ENCODE measurements at regions not wholly inside any gene's neighbourhood (a gene's known extent, or its start where the extent isn't known, plus 50 kb on each side); places are given as distances from the start of the nearest gene placed in this dataset.
"Not testable (repeated sequence)": the region's sequence is repeated elsewhere in the genome, so short reads cannot be mapped to it uniquely, and the experiment has no call there.

DNA sequence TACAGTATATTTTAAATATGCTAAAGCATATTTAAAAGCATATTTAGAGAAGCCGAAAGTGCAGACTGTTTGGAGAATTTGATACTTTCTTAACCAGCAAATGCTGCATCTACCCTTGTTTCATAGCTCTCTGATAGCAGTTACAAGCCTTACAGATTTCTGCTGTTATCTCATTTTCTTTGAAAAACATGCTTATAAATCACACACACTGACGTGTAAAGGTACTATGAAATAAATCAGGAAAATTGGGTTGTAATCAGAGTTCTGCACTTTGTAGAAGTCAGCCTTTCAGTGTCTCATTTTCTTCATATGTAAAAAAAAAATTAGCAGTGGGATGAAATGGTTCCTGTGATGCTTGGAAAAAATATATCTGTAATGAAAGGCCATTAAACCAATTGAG is 1432.4 kb upstream of the ATXN8OS start:
- peak; percentile 57 for DNase-seq (ENCODE audit: low spot score)

DNA sequence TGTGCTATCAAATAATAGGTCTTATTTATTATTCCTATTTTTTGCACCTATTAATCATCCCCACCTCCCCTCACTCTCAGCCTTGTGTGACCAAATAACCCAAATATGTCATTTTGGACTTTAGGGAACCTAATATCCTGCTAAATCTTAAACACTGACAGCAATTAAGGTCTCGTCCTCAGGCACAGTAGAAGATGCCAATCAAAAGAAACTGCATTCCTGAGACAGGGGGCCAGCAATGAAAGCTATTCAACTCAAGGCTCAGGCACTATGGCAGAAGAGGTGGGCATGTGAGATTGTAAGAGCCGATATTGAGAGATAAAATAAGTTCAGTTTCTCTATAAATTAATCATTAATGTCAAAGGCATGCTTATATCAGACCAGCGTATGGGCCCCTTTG is 1437.7 kb upstream of the PCDH9 start:
- DNase-seq (ENCODE audit: low spot score): no peak

GRCh38 chr13:68666774-68667397 is 1436.8 kb upstream of the PCDH9 start:
- DNase-seq (ENCODE audit: low spot score): no peak

GRCh38 chr13:68645814-68646213 is 1415.7 kb upstream of the PCDH9 start:
- no peak for DNase-seq (ENCODE audit: low spot score)

DNA sequence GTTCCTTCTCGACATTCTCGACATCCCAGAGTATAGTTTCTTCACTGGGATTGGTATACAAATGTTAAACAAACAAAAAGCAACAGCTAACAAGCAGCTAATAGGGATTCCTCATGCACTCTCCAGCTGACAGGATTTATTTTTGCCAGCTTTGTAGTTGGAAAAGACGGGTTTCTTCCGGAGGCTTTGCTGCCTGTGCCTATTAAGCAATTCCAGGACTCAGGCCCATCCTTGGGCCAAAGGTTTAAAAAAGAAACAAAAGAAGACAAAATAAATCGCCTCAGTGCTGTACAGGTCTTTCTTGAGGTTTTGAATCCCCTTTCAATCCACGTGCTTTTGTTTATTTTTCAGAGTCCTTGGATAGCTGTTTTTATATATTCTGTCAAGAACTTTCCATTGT is 1414.5 kb upstream of the PCDH9 start:
- no peak for DNase-seq (ENCODE audit: low spot score)

- no peak for DNase-seq (ENCODE audit: low spot score)
These were observed 1406.6 kb upstream of the PCDH9 start for GRCh38 chr13:68636784-68637183.

- DNase-seq (ENCODE audit: low spot score): peak; percentile 23
These were observed 1398.9 kb upstream of the PCDH9 start for GRCh38 chr13:68628994-68629393.

DNA sequence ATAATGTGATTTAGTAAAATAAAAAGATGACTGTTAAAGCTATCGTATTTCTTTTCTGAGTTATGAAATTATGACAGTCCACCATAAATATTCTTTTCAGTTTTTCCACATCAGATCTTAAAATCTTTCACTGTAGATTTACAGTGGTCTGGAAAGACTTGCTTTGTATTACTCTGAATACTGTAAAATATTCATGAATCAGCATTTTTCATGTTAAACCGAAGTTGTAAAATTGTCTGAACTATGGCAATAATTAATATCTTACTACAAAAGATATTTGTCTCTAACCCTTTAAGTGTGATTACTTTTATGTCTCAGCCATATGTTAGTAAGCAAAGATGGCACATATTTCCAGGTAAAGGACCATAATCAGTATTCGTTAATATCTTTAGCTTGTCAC is 1397.2 kb upstream of the PCDH9 start:
- DNase-seq (ENCODE audit: low spot score): no peak

DNA sequence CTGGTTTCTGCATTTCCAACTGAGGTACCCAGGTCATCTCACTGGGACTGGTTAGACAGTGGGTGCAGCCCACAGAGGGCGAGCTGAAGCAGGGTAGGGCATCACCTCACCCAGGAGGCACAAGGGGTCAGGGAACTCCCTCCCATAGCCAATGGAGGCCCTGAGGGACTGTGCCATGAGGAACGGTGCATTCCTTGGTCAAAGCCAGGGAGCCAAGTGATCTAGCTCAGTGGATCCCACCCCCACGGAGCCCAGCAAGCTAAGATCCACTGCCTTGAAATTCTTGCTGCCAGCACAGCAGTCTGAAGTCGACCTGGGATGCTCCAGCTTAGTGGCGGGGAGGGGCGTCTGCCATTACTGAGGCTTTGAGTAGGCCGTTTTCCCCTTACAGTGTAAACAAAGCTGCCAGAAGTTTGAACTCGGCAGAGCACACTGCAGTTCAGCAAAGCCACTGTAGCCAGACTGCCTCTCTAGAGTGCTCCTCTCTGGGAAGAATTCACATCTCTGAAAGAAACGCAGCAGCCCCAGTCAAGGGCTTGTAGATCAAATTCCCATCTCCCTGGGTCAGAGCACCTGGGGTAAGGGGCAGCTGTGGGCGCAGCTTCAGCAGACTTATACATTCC is 1386.6 kb upstream of the PCDH9 start:
- DNase-seq (ENCODE audit: low spot score): no peak

- peak; percentile 61 for DNase-seq (ENCODE audit: low spot score)
These were observed 1379.5 kb upstream of the PCDH9 start for GRCh38 chr13:68609661-68610060.

DNA sequence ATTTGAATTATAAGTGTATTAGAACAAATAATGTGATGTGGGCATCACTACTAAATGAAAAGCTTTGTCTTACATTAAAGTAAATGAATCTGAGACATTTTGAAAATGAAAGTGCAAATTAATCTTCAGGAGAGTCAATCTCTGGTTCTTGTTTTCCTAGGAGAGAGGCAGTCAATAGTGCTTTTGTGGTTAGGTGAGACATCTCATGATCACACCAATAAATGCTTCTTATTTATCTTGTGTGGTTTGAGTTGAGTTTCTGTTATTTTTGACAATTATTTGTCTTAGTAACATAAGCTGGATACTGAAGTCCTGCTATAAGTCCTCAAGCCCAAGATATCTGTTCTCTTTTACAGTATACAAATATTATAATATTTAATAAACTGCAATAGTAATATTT is 1378.0 kb upstream of the PCDH9 start:
- no peak for DNase-seq (ENCODE audit: low spot score)

- DNase-seq (ENCODE audit: low spot score): no peak
These were observed 1367.5 kb upstream of the PCDH9 start for GRCh38 chr13:68597641-68598040.

DNA sequence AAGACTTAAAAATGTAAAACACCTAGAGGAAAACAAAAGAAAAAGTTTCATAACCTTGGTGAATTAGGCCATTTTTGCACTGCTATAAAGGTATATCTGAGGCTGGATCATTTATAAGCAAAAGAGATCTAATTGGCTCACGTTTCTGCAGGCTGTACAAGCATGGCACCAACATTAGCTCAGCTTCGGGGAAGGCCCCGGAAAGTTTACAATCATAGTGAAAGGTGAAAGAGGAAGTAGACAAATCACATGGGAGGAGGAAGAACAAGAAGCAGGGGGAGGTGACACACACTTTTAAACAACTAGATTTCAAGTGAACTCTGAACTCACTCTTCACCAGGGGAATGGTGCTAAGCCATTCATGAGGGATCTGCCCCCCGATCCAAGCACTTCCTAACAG is 1358.5 kb upstream of the PCDH9 start:
- no peak for DNase-seq (ENCODE audit: low spot score)

GRCh38 chr13:68584776-68585175 is 1354.6 kb upstream of the PCDH9 start:
- no peak for DNase-seq (ENCODE audit: low spot score)

- DNase-seq (ENCODE audit: low spot score): no peak
These were observed 1343.9 kb upstream of the PCDH9 start for GRCh38 chr13:68574053-68574452.

- DNase-seq (ENCODE audit: low spot score): no peak
These were observed 1321.8 kb upstream of the PCDH9 start for GRCh38 chr13:68551701-68552522.

DNA sequence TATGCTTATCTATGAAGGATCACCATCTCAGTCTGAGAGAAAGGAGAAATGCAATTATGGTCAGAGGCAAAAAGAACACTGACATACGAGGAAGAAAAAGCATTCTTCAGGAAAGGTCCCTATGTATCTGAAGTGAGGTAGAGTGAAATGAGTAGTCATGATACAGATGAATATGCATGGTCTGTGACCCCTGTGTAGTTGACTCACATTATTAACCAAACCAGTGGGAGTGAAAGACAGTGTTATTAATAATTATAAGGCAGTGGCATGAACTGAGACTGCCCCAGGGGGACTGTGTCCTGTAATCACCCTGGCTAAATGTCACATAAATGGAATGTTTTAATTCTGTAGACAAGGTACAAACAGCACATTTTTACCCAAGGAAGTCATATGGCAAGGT is 1320.2 kb upstream of the PCDH9 start:
- no peak for DNase-seq (ENCODE audit: low spot score)

- DNase-seq (ENCODE audit: low spot score): no peak
These were observed 1310.1 kb upstream of the PCDH9 start for GRCh38 chr13:68540244-68540643.

DNA sequence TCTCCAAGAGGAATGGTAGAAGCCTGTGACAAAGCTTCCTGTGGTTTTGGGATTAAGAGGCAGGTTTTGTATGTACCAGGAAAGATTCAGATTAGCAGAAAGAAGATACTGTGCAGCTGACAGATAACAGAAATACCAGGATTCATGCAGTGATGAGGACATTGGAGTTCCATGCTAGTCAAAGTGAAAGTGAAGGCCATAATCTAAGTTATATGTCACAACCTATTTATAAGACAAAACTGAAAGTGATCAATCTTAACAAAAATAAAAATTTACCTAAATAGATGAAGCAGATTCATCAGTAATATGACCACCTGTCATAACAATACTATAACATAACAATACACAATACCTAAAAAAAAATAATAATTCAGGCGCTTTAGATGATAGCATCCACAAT is 1305.2 kb upstream of the PCDH9 start:
- DNase-seq (ENCODE audit: low spot score): no peak

DNA sequence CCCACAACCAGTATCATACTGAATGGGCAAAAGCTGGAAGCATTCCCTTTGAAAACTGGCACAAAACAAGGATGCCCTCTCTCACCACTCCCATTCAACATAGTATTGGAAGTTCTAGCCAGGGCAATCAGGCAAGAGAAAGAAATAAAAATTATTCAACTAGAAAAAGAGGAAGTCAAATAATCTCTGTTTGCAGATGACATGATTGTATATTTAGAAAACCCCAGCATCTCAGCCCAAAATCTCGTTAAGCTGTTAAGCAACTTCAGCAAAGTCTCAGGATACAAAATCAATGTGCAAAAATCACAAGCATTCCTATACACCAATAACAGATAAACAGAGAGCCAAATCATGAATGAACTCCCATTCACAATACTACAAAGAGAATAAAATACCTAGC is 1297.0 kb upstream of the PCDH9 start:
- not testable (repeated sequence) for DNase-seq (ENCODE audit: low spot score)

DNA sequence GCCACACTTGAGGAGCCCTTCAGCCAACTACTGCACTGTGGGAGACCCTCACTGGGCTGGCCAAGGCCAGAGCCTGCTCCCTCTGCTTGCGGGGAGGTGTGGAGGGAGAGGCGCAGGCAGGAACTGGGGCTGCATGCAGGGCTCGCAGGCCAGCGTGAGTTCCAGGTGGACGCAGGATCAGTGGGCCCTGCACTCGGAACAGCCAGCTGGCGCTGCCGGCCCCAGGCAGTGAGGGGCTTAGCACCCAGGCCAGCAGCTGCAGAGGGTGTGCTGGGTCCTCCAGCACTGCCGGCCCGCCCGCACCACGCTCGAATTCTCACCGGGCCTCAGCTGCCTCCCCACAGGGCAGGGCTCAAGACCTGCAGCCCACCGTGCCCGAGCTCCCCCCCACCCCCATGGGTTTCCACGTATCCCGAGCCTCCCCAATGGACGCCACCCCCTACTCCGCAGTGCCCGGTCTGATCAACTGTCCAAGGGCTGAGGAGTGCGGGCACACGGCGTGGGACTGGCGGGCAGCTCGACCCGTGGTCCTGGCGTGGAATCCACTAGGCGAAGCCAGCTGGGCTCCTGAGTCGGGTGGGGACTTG is 1293.8 kb upstream of the PCDH9 start:
- no peak for DNase-seq (ENCODE audit: low spot score)

DNA sequence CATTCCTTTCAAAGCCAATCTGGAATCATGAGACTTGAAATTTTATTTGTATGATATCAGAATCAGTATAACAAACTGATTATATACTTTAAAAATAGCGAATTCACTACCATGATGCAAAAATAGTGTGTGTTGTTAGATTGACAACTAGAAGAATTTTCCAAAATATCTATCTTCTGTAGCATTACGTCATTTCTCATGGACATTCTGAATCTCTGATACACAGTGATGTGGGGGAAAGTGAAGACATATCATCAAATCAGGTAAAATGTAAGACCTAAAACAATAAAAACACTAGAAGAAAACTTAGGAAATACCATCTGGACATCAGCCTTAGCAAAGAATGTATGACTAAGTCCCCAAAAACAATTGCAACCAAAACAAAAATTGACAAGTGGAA is 1292.0 kb upstream of the PCDH9 start:
- no peak for DNase-seq (ENCODE audit: low spot score)
